HG03066 (cell line): ENCODE measurements at regions not wholly inside any gene's neighbourhood (a gene's known extent, or its start where the extent isn't known, plus 50 kb on each side); places are given as distances from the start of the nearest gene placed in this dataset.

Source experiments
- ATAC-seq: cut with Tn5 transposase; IDR thresholded peaks from one replicate; pipeline ENCODE4 v1.9.1; 2021; ENCODE audit warnings: low read depth; ENCODE audit not compliant: unreplicated experiment

DNA sequence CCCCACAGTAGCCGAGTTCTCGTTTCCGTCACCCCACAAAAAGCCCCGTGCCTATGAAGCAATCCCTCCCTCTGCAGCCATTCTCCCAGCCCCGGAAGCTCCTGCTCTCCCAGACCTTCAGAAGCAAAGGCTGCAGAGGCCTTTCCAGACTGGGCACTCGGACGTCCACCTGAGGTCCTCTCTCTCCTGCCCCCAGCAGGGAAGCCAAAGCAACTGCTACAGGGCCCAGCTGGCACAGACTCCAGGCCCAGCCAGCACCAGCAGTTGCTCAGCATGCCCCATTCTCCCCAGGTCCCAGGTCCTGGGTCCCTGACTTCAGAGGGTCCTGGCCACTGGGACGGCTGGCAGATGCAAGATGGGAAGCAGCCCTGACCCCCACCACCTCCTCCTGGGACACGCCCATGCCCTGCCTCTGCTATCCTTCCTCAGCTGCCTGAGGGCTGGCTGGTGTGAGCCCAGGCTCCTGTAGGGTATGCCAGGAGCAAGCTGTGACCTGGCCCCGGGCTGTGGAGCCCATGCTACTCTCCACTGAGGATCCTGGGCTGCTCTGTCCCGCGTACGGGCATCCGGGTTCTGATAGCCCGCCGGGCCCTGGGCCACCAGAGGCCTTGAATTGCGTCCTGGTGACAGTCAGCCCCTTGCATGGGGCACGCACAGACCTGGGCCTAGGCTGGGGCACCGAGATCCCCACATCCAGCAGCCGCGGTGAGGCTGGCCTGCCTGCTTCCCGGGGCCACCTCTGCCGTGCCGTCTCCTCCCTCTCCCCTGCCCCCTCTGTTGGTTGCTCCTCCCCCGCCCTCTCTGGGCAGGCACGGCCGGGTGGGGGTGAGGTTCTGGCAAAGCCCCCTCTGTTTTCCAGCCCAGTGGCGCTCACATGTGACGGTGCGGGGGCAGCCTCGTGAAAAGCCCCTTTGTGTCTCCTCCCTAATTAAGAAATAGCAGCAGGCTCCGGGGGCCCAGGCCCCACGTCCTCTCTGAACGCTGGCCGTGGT lies 1310.3 kb downstream of the BRD1 start:
- ATAC-seq: no peak

DNA sequence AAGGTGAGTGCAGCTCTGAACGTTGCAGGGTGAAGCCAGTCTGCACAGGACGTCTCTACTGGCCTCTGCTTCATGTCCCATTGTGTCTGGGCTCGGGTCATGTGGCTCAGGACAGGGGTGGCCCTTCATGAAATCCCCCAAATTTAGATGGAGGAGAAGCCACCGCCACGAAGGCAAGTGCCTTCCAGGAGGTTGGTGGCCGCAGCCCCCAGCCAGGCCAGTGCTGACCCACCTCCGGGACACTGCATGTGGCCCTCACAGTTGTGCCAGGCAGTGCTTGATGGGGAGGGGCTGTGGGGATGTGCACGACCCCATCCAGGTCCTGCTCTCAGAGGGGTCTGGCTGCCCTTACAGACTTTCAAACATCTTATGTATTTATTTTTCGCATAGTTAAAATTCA lies 1311.1 kb downstream of the BRD1 start:
- no peak for ATAC-seq

DNA sequence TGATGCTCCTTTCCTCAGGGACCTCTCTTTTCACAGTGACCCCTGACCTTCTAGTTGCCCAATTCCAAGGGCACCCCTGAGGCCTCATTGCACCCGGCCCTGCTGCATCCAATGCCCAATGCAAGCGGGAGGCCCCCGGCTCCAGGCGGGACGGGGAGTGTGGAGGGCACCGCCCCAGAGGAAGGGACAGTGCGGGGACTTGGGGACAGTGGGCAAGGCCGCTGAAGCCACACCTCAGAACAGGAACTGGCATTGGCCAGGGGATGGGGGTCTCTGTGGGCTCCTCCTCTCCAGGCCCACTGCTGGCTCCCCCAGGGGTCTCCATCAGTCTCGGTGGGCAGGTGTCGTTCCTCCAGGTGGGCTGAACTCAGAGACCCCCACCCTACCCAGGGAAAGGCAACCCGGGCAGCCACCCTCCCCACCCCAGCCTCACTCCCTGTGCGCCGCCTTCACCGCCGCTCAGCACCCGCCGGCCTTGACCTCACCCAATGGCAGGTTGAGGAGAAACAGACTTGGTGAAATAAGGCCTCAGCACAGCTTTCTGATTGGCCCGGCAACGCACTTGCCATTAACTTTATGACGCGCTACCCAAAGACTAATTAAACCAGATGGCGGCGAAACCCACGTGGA lies 1312.0 kb downstream of the BRD1 start:
- ATAC-seq: no peak

DNA sequence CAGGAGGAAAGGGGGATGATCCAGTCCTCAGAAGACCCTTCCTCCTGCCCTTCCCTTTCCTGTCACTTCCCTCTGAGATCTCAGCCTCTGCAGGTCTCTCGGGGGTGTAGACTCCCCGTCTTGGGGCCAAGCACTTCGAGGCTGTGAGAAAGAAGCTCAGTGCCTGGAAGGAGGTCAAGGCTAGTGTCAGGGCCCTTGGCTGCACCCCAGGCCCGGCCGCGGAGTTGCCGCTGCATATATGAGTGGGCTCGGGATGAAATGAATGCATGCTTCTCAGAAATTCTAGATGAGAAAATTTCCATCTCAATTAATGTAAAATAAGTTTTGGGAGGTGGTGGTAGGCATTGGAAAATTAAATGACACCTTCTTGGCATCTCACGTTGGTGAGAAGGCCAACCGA lies 1313.7 kb downstream of the BRD1 start:
- ATAC-seq: no peak

DNA sequence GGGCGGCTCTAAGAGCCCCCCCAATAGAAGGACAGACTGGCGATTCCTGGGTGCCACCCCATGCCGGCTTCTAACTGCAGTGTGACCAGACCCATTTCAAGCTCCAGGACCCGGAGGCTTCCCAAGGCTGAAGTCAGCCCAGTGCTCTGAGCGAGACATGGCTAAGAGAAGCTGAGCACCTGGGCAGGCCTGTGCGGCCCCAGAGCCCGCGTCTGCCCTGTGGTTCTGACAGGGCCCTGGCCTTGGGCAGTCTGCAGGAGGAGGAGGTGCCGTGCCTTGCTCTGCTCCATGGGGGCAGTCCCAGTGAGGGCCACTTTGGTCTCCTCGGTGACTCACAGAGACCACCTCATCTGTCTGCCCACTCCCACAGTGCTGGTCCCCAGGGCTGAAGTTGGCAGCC lies 1314.2 kb downstream of the BRD1 start:
- ATAC-seq: no peak

DNA sequence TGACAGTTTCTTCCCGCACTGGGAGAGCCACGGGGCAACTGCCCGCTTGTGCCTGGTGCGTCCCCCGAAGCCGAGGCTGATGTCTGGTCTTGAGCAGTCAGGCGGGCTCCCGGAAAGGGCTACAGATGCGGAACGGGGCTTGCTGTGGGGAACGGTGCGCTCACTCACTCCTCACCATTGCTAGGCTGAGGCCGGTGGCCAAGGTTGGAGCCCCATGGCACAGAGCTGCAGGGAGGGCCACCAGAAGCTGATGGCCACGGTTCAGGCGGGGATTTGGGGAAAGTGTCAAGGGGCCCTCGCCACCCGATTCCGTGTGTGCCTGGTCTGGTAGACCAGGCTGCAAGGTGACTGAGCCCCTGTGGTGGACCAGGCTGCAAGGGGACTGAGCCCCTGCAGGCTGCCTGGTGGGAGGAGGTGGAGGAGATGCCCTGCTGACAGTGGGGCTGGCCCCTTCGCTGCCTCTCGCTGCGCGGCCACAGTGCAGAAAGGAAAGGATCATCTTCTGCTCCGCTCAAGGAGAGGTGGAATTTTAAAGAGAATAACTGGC lies 1315.8 kb downstream of the BRD1 start:
- no peak for ATAC-seq

DNA sequence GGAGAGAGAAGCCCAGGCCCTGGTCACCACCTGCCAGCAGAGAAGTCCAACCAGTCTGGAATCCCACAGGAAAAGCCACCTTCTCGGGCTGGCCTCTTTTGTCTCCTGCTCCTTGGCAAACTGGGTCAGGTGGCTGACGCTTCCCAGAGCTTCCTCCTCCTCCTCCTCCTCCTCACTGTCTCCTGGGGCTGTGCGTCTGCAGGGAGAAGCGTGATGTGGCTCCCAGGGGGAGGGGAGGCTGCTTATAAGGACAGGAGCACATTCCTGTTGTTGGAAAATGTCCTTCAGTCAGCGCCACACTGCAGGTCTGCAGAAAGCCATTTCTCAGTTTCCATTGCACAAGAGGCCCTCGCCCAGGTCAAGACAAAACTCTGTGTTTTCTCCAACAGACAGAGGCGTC lies 1316.5 kb downstream of the BRD1 start:
- no peak for ATAC-seq

DNA sequence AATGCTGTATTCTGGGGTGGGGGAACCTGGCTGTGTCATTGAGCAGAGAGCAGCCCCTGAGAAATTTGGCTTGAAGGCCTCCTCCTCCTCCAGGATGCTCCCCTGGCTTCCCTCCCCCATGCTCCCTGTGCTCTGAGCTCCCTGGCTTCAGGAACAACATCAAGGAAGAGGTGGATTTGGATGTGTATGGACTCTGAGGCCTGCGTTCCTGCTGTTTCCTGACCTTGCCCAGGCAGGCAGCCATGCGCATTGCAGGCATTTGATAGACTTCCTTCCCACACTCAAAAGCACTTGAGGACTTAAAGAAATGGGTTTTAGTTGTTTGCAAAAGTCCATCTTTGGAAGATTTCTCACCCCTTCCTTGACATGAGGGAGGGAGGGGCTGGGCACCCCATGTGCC lies 1317.1 kb downstream of the BRD1 start:
- ATAC-seq: no peak

DNA sequence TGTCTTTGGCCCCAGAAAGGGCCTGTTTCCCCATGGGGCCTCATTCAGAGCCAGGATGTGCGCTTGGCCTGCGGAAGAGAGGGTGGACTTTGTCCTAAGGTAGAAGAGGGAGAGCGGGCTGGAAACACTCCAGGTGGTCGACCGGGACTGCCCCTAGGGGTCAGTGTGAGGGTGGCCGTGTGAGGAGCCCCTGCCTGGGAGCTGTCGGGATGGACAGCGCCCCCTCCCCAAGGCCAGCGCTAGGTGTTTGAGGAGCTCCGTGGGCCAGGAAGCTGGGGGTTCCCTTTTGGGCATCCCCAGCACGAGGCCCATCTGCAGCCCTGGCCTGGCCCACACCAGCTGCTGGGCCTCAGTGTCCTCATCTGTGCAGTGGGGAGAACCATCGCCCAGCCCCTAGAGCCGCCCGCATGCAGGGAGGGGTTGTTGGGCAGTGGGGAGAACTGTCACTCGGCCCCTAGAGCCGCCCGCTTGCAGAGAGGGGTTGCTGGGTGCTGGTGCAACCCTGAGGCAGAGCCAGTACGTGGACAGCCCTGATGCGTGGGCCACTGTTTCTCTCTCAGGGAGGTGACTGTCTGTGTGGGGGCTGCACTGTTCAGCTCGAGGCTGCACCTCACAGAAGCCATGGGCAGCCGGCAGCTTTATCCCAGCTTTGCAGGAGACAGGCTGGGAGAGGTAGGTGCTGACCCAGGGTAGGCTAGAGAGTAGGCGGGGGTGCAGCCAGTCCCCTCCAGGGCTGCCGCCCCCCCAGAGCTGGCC lies 1319.9 kb downstream of the BRD1 start:
- no peak for ATAC-seq

DNA sequence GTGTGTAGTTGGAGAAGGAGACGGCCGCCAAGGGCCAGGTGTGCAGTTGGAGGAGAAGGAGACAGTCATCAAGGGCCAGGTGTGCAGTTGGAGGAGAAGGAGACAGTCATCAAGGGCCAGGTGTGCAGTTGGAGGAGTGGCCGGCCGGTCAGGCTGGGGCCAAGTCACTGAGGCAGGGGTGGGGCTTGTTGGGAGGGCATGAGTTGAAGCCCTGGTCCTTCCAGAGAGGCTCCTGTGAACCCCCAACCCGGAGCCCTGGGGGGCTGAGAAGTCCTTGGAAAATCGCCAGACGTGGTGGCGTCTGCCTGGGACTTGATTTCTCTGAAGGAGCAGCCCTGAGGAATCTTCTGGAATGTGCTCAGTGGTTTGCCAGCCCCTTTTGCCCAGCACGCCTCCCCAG lies 1320.5 kb downstream of the BRD1 start:
- no peak for ATAC-seq

DNA sequence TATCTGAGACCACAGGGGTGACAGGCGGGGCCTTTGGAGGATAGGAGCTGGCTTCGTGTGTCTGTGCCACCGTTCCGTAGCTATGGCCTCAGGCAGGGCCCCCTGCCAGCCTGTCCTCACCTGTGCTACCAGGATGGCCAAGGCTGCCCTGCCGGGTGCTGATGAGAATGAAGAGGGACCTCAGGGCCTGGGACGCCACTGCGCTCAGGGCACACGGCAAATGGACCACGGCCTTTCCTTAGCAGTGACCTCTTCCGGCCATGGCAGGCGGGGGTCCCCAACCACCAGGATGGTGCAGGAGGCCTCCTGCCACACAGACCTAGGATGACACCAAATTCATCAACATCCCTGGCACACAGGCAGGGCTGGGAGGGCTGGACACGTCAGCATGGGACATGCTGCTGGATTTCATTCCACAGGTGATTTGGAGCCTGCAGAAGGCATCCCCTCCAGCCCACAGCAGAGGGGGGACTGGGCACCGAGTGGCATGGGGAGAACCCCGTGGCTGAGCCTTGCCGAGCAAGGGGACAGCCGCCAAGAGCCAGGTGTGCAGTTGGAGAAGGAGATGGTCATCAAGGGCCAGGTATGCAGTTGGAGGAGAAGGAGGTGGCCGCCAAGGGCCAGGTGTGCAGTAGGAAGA lies 1321.0 kb downstream of the BRD1 start:
- no peak for ATAC-seq

DNA sequence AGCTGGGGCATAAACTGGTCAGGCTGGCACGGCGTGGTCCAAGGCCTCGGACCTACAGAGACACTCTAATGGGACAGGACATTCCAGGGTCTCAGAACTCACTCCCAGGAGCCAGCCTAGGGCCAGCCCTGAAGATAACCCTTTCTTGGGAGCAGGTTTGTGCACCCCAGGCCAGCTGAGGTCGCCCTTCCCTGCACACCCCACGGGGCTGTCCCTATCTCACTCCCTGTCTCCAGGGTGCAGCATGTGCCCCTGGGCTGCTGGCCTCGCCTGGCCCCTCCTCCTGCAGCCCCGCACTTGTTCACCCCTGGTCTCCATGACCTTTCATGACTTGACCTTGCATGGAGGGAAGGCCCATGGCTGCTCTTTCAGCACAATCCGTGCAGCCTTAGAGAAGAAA lies 1321.8 kb downstream of the BRD1 start:
- no peak for ATAC-seq

DNA sequence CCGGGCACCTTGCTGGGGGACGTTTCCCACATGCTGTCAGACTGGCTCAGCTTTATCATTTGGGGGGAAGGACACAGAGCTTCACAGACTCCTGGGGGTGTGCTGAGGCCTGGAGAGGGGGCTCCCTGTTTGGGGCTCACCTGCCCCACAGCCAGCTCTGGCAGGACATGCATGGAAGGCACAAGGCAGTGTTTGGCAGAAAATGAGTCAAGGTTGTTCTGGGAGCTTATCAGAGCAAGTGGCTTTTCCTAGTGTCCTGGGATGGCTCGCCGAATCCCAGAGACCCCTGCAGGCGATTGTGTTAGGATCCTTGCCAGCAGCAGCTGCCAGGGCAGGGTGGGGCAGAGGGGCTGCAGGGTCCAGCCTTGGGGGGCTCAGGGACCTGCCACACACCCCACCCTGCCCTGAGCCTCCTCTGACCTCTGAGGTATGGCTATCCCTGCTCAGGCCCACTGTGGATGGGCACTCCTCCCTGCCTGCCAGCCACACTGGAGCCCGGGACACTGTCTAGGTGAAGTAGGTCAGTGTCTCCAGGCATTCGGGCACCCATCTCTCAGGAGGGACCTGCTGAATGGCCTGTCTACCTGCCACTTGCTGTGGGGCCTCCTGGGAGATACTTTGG lies 1323.0 kb downstream of the BRD1 start:
- ATAC-seq: no peak

DNA sequence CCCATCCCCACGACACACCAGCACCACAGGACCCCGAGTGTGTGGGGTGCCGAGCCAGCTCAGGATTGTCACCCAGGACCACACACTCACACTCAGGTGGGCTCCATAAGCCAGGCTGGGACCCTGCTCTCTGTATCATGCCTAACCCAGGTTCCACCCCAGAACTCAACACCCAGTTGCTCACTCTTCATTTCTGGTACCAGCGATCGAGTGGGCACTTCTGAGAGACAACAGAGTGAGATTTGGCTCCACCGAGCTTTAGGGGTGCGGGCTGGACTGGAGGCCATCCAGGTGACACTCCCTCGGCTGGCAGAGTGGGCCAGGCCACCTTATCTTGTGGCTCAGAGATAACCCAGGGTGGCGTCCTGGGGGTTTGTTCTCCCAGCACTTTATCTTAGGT lies 1323.8 kb downstream of the BRD1 start:
- ATAC-seq: no peak

DNA sequence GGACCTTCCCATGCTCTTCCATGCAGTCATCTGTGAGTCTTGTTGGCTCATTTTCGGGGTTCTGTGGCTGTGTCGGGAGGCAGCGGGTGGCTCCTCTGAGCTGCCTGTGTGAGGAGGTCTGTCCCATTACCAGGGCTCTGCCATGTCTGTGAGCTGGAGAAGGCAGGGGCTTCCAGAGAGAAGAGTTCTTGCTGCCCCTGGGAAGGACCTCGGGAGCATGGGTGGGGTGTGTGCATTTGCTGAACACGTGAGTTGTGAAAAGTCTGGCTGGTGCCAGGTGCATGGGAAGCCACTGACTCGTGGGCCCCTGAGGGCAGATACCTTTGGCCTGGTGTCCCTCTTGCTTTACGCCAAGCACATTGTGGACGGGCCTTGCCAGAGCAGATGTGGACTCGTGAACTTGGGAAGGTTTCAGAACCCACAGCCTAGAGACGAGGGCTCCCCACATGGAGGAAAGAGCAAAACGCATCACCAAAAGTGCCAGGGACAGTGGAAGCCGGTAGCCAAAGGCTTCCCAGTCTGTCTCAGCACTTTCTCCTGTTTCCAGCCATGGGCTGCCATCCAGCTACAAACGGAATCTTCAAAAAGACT lies 1324.5 kb downstream of the BRD1 start:
- no peak for ATAC-seq

DNA sequence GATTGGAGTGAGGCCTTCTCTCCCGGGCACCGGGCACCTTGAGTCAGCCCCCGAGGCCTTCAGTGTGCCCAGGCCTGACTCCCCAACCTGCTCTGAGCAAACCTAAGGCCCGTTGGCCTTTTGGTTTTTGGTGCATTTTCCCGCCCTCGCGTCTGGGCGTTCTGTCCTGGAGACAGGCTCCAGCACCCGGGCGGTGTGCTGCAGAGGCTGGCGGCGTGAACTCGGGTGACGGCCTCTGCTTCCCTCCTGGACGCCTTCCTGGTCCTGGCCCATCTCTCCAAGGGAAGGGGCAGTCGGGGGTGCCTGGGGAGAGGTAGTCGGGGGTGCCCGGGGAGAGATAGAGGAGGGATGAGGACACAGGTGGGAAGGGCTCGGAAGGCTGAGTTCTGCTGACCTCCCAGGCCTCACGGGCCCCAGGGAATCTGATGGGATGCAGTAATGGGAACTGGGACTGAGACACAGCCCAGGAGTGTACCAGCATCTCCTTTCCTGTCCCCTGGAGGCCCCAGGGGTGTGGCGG lies 1326.4 kb downstream of the BRD1 start:
- ATAC-seq: no peak

DNA sequence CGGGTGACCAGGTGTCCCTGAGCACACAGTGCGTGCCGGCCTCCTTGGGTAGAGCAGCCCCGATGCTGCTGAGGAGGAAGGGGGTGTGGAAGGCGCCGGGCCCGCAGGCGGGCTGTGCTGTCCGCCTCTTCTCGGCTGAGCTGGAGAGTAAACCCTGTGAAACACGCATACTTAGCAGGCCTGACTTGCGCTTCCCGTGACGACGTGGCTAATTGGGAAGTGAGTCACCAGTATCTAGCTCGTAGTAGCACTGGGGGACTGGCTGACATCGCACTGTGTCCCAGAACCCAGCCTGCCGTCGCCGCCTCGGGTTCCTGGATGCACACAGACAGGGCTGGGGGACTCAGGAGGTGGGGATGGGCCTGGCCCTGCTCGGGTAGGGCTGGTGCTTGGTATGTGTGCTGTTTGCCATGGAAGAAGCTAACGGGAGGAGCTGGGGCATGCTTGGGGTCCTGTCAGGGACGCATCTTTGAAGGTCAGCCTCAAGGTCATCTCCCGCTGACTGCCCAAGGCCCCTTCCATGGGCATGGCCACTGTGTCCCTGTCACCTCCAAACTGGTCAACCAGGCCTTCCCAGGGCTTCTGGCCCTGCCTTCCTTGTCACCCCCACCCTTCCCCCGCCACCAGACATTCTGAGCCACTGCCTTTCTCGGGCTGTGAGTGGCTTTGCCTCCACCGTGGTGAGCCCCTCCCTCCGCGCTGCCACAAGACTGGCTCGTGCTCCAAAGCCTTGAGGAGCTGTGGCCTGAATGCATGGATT lies 1327.0 kb downstream of the BRD1 start:
- no peak for ATAC-seq

DNA sequence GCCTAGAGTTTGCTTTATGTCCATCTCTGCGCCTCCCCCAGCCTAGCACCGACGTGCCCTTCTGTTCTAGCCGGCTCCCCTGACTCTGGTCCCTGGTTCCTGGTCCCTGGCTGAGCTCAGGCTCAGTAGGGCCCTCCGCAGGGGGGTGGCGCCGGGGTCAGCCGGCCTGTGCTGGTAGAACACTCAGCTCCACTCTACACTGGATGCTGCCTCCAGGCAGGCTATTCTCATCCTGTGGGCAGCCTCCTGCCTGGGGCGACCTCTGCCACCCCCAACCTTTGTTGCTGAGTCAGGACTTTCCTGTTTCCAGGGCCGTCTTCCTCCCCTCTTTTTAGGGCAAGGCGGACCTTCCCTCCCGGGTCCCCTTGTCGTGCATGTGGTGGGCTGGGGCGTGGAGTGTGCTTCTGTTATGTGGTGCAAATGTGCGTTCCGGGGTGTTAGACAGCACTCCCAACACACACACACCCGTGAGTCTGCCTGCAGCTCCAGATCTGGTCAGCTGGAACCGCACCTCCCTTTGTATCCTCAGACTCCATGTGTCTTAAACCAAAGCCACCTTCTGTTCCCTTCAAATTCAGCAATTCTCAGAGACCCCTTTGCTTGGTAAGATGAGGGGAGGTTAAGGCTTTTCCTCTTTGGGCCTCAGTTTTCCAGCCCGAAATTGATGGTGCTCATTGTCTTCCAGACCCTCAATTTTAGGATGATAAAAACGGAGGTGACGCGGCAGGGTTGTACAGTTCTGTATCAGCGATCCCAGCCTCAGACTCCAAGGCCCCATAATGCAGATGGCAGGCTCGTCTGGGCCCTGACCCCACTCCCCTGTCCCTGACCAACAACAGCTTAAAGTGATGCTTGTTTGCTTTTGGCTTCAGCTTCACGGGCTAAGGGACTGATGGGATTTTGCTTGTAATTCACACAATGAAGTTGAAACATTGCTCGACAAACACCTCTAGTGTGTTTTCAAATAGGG lies 1327.9 kb downstream of the BRD1 start:
- no peak for ATAC-seq
